AG10803 (cell line): ENCODE measurements at regions not wholly inside any gene's neighbourhood (a gene's known extent, or its start where the extent isn't known, plus 50 kb on each side); places are given as distances from the start of the nearest gene placed in this dataset.

Source experiments
- DNase-seq: peaks from one replicate; pipeline ENCODE4 v3.0.0; 2010; ENCODE audit warnings: low read depth
- H3K4me3 ChIP-seq: 2 replicates; pipeline ENCODE4 v1.5.1; 2011; ENCODE audit warnings: mild to moderate bottlenecking, low read length, control low read depth
- CTCF ChIP-seq: conservative IDR thresholded peaks from 2 replicates; pipeline ENCODE4 v1.5.1; 2011; ENCODE audit warnings: mild to moderate bottlenecking, low read length, control low read depth, inconsistent platforms

DNA sequence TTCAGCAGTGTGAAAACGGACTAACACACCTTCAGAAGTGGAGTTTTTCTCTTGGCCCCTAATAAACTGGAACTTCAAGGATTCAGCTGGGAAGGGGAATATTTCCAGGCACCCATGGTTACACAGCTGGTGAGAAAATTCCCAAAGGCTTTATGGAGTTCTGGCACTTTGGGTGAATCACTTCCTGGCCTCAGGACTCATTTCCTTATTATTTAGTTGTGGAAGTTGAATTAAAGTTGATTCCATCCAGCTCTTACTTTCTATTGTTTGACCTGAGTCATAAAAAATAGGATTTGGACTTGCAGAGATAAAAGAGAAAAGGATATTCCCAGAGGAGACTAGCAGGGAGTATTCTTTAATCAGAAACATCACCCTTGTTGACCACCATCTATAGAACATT, 882.1 kb downstream of the UQCRFS1 start:
- no peak for DNase-seq
- no peak overlapping the region for H3K4me3 ChIP-seq
- TF ChIP-seq CTCF: no peak

DNA sequence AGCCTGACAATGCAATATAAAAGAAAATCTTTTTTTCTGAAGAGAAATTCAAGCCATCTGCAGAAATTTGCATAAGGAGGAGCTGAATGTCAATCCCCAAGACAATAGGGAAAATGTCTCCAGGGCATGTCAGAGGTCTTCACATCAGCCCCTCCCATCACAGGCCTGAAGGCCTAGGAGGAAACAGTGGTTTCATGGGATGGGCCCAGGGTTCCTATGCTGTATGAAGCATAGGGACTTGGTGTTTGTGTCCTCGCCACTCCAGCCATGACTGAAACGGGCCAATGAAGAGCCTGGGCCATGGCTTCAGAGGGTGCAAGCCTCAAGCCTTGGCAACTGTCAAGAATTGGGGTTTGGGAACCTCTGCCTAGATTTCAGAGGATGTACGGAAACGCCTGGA, 883.5 kb downstream of the UQCRFS1 start:
- no peak for TF ChIP-seq CTCF
- H3K4me3 ChIP-seq: no peak overlapping the region
- DNase-seq: no peak

DNA sequence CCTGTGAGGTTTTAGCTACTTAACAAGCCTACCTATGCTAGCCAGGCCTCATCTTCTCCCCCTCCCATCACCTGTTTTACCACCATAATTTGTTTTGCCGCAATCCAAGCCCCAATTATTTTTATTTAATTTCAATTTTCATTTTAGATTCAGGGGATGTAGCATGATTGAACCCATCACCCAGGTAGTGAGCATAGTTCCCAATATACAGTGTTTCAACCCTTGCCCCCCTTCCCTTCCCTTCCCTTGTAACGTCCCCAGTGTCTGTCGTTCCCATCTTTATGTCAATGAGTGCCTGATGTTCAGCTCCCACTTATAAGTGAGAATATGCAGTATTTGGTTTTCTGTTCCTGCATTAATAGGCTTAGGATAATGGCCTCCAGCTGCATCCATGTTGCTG, 885.0 kb downstream of the UQCRFS1 start:
- TF ChIP-seq CTCF: no peak
- no peak overlapping the region for H3K4me3 ChIP-seq
- no peak for DNase-seq

GRCh38 chr19:28326746-28327145, 886.2 kb downstream of the UQCRFS1 start:
- no peak for TF ChIP-seq CTCF
- no peak overlapping the region for H3K4me3 ChIP-seq
- DNase-seq: no peak

GRCh38 chr19:28324275-28325060, 888.5 kb downstream of the UQCRFS1 start:
- H3K4me3 ChIP-seq: no peak overlapping the region
- no peak; the same call in 1 of the 2 replicates for TF ChIP-seq CTCF
- DNase-seq: no peak

DNA sequence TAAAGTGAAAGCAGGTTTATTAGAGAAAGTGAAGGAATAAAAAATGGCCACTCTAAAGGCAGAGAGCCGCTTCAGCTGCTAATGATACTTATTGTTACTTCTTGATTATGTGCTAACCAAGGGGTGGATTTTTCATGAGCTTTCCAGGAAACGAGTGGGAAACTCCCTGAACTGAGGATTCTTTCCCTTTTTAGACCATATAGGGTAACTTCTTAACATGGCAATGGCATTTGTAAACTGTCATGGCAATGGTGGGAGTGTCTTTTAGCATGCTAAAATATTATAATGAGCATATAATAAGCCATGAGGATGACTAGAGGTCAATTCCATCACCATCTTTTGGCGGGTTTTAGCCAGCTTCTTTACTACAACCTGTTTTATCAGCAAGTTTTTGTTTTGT, 890.0 kb downstream of the UQCRFS1 start:
- no peak for TF ChIP-seq CTCF
- H3K4me3 ChIP-seq: no peak overlapping the region
- DNase-seq: no peak

DNA sequence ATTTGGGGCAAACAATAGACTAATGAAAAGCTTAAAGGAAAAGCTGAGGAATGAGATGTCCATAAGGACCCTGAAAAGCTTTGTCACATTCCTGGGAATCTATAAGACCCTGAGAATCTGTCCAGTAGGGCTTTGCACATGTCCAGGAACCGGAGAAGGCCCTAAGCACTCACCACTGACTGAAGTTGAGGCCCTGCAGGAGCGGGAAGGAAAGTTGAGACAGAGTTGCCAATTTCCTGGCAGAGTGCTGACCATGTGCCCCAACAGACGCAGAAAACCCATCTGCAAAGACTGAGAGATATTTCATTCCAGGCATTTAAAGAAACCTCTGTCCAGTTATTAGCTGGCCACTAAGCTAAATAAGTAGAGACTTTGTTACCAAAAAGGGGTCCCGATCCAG, 890.5 kb downstream of the UQCRFS1 start:
- H3K4me3 ChIP-seq: no peak overlapping the region
- DNase-seq: no peak
- TF ChIP-seq CTCF: no peak
